ENCODE measurements at regions not wholly inside any gene's neighbourhood (a gene's known extent, or its start where the extent isn't known, plus 50 kb on each side); places are given as distances from the start of the nearest gene placed in this dataset.

GRCh38 chr13:104204177-104204576 lies 1138.0 kb upstream of the SLC10A2 start:
- no peak for DNase-seq

GRCh38 chr13:104198801-104199200 lies 1132.6 kb upstream of the SLC10A2 start:
- DNase-seq: no peak

GRCh38 chr13:104196611-104197010 lies 1130.4 kb upstream of the SLC10A2 start:
- no peak for DNase-seq

GRCh38 chr13:104181526-104182231 lies 1115.5 kb upstream of the SLC10A2 start:
- DNase-seq: no peak

GRCh38 chr13:104170980-104171555 lies 1104.9 kb upstream of the SLC10A2 start:
- no peak for DNase-seq

GRCh38 chr13:104163866-104164630 lies 1097.8 kb upstream of the SLC10A2 start:
- DNase-seq: no peak

GRCh38 chr13:104160536-104160935 lies 1094.3 kb upstream of the SLC10A2 start:
- no peak for DNase-seq

- no peak for DNase-seq
Observed at GRCh38 chr13:104143760-104144416, 1077.7 kb upstream of the SLC10A2 start.

GRCh38 chr13:104140552-104140951 lies 1074.3 kb upstream of the SLC10A2 start:
- DNase-seq: no peak

- DNase-seq: no peak
Observed at GRCh38 chr13:104137416-104137815, 1071.2 kb upstream of the SLC10A2 start.

GRCh38 chr13:104132849-104133248 lies 1066.6 kb upstream of the SLC10A2 start:
- DNase-seq: no peak

GRCh38 chr13:104114101-104114500 lies 1047.9 kb upstream of the SLC10A2 start:
- no peak for DNase-seq

GRCh38 chr13:104111031-104111430 lies 1044.8 kb upstream of the SLC10A2 start:
- no peak for DNase-seq

- DNase-seq: no peak
Observed at GRCh38 chr13:104106705-104107393, 1040.6 kb upstream of the SLC10A2 start.

- no peak for DNase-seq
Observed at GRCh38 chr13:104105418-104106355, 1039.5 kb upstream of the SLC10A2 start.

GRCh38 chr13:104099750-104100149 lies 1033.5 kb upstream of the SLC10A2 start:
- no peak for DNase-seq

GRCh38 chr13:104098421-104098820 lies 1032.2 kb upstream of the SLC10A2 start:
- no peak for DNase-seq

GRCh38 chr13:104086759-104087158 lies 1020.5 kb upstream of the SLC10A2 start:
- DNase-seq: no peak

GRCh38 chr13:104086210-104086609 lies 1020.0 kb upstream of the SLC10A2 start:
- no peak for DNase-seq

GRCh38 chr13:104085611-104086010 lies 1019.4 kb upstream of the SLC10A2 start:
- no peak for DNase-seq

GRCh38 chr13:104074326-104074725 lies 1008.1 kb upstream of the SLC10A2 start:
- no peak for DNase-seq

- DNase-seq: no peak
Observed at GRCh38 chr13:104071806-104072205, 1005.6 kb upstream of the SLC10A2 start.
